ENCODE measurements at regions not wholly inside any gene's neighbourhood (a gene's known extent, or its start where the extent isn't known, plus 50 kb on each side); places are given as distances from the start of the nearest gene placed in this dataset.
"Not testable (repeated sequence)": the region's sequence is repeated elsewhere in the genome, so short reads cannot be mapped to it uniquely, and the experiment has no call there.

- H3K4me3 Mint-ChIP-seq, H3K4me1 Mint-ChIP-seq, ATAC-seq, H3K27me3 Mint-ChIP-seq, POLR2A ChIA-PET, DNase-seq, H3K36me3 Mint-ChIP-seq, H3K27ac Mint-ChIP-seq: not testable (repeated sequence)
- peaks cover 0 to 19% (median 13%) of the 10 kb centered on the region in 9 donors for H3K9me3 Mint-ChIP-seq
Measured at GRCh38 chr9:63784421-63784820, 1500.6 kb downstream of the FOXD4L5 start.

- H3K4me3 Mint-ChIP-seq, H3K27me3 Mint-ChIP-seq, H3K27ac Mint-ChIP-seq, DNase-seq, H3K4me1 Mint-ChIP-seq, POLR2A ChIA-PET, H3K36me3 Mint-ChIP-seq: not testable (repeated sequence)
- peak; percentile 25 to 33 for ATAC-seq
- H3K9me3 Mint-ChIP-seq = peaks cover 0 to 10% (median 4%) of the 10 kb centered on the region in 9 donors
Measured at GRCh38 chr9:63781817-63782439, 1503.1 kb downstream of the FOXD4L5 start.

GRCh38 chr9:63781390-63781789 lies 1503.6 kb downstream of the FOXD4L5 start:
- H3K9me3 Mint-ChIP-seq, H3K4me1 Mint-ChIP-seq, H3K36me3 Mint-ChIP-seq, H3K27ac Mint-ChIP-seq, H3K27me3 Mint-ChIP-seq, H3K4me3 Mint-ChIP-seq, POLR2A ChIA-PET: not testable (repeated sequence)
- DNase-seq = peak in 3 of 10 donors; percentile 19 to 61 (median 21)
- ATAC-seq = peak; percentile 100

GRCh38 chr9:63776220-63776619 lies 1508.8 kb downstream of the FOXD4L5 start:
- H3K27me3 Mint-ChIP-seq, ATAC-seq, H3K4me1 Mint-ChIP-seq, H3K4me3 Mint-ChIP-seq, H3K36me3 Mint-ChIP-seq, DNase-seq, POLR2A ChIA-PET, H3K27ac Mint-ChIP-seq: not testable (repeated sequence)
- H3K9me3 Mint-ChIP-seq = peaks cover 0 to 13% (median 0%) of the 10 kb centered on the region in 9 donors

GRCh38 chr9:63775092-63775426 lies 1510.0 kb downstream of the FOXD4L5 start:
- H3K27ac Mint-ChIP-seq, ATAC-seq, H3K4me3 Mint-ChIP-seq, DNase-seq, H3K36me3 Mint-ChIP-seq, POLR2A ChIA-PET, H3K27me3 Mint-ChIP-seq, H3K4me1 Mint-ChIP-seq: not testable (repeated sequence)
- H3K9me3 Mint-ChIP-seq = peaks cover 0 to 17% (median 0%) of the 10 kb centered on the region in 9 donors

- DNase-seq, H3K4me3 Mint-ChIP-seq, POLR2A ChIA-PET, H3K4me1 Mint-ChIP-seq, H3K36me3 Mint-ChIP-seq, H3K27me3 Mint-ChIP-seq, H3K27ac Mint-ChIP-seq, ATAC-seq: not testable (repeated sequence)
- H3K9me3 Mint-ChIP-seq = peaks cover 0 to 17% (median 0%) of the 10 kb centered on the region in 9 donors
Measured at GRCh38 chr9:63774369-63775091, 1510.5 kb downstream of the FOXD4L5 start.

DNA sequence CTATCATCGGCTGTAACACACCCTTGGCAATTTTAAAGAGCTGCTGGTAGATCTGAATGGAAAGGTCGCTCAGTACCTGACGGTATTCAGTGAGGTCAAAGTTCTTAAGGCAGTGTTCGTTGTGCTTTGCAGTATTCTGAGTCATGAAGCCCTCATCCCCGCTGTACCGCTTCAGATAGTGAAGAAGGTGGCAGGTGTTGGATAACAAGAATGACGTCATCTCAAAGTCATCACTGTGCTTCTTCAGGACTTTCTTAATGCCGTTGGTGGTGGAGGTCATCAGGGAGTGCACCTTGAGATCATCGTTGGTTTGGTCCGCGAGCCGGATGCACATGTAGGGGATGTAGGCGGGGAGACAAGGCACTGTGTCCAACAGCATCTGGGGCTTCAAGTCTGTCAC lies 1522.8 kb downstream of the FOXD4L5 start:
- DNase-seq, H3K4me1 Mint-ChIP-seq, H3K36me3 Mint-ChIP-seq, H3K27me3 Mint-ChIP-seq, ATAC-seq, H3K4me3 Mint-ChIP-seq, POLR2A ChIA-PET, H3K27ac Mint-ChIP-seq: not testable (repeated sequence)
- H3K9me3 Mint-ChIP-seq = peaks cover 0 to 13% (median 2%) of the 10 kb centered on the region in 9 donors

- H3K27ac Mint-ChIP-seq, ATAC-seq, H3K27me3 Mint-ChIP-seq, H3K4me1 Mint-ChIP-seq, H3K4me3 Mint-ChIP-seq, POLR2A ChIA-PET, H3K36me3 Mint-ChIP-seq, DNase-seq: not testable (repeated sequence)
- H3K9me3 Mint-ChIP-seq = peaks cover 0 to 11% (median 2%) of the 10 kb centered on the region in 9 donors
Measured at GRCh38 chr9:63729021-63729420, 1556.0 kb downstream of the FOXD4L5 start.

DNA sequence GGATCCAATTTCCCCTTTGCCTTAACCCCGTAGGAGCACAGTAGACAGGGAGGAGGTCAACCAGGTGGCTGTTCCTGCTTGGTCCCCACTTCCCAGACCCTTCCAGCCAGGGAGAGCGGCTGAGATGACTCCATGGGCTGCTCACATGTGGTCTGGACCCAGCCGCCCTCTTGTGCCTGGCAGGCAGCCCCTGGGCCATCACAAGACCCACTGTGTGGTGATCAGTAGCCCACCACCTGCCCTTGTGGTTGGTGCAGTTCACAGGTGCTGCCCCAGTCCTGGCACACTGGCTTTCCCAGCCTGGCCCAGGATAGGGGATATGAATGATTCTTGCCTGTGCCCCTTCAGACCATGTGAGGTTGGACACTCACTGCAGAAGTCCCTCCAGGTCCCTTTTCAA lies 1556.7 kb downstream of the FOXD4L5 start:
- DNase-seq = no peak
- H3K36me3 Mint-ChIP-seq = no peaks in the 10 kb centered on the region
- H3K9me3 Mint-ChIP-seq = peaks cover 0 to 11% (median 2%) of the 10 kb centered on the region in 9 donors
- H3K4me3 Mint-ChIP-seq = no peak overlapping the region
- POLR2A ChIA-PET = no interaction called here
- no peaks in the 10 kb centered on the region for H3K4me1 Mint-ChIP-seq
- H3K27ac Mint-ChIP-seq = no peak overlapping the region
- H3K27me3 Mint-ChIP-seq = peaks cover 0 to 2% (median 0%) of the 10 kb centered on the region in 5 donors
- ATAC-seq = no peak

- POLR2A ChIA-PET, ATAC-seq, H3K36me3 Mint-ChIP-seq, H3K4me1 Mint-ChIP-seq, H3K27ac Mint-ChIP-seq, H3K4me3 Mint-ChIP-seq, H3K27me3 Mint-ChIP-seq, DNase-seq: not testable (repeated sequence)
- H3K9me3 Mint-ChIP-seq = peaks cover 0 to 21% (median 1%) of the 10 kb centered on the region in 9 donors
Measured at GRCh38 chr9:63708285-63708684, 1576.7 kb downstream of the FOXD4L5 start.

DNA sequence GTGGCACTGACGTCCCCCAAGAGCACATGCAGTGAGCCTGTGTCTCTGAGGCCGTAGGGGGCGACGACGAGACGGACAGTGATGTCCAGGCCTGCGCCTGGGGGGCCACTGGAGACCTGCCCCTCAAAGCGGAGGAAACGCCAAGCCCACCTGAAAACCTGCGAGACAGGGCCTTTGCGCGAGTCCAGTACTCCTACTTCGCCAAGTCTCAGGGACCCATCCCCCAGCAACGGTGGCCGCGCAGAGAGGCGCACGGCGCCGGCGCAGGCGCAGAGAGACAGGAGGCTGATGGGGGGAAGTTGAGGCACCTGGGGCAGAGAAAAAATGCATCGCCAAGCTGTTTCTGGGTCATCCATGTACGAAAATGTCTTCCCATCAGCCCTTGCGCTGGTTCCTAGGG lies 1580.6 kb downstream of the FOXD4L5 start:
- POLR2A ChIA-PET = not testable (repeated sequence)

DNA sequence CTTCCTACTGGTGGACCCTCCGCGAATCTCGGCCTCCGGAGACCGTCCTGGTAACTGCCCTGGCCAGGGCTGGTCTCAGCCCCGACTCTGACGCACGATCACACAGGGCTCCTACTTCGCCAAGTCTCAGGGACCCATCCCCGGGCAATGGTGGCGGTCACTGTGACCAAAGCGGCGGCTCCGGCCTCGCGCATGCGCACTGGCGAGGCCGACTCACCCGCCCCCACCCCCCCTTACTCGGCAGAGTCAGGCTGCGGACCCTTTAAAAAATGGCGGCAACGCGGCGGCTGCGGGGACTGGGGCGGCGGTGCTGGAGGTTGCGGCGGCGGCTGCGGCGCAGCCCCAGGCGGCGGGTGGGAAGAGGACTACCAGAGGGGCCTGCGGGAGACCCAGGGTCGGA lies 1581.3 kb downstream of the FOXD4L5 start:
- H3K27me3 Mint-ChIP-seq, H3K4me1 Mint-ChIP-seq, H3K27ac Mint-ChIP-seq, POLR2A ChIA-PET, ATAC-seq, H3K4me3 Mint-ChIP-seq, H3K36me3 Mint-ChIP-seq: not testable (repeated sequence)
- peaks cover 0 to 28% (median 3%) of the 10 kb centered on the region in 9 donors for H3K9me3 Mint-ChIP-seq
- peak in 3 of 10 donors; percentile 1 to 38 (median 4) for DNase-seq

More for the DNA sequence above, 1580.6 kb downstream of the FOXD4L5 start:
- H3K27me3 Mint-ChIP-seq, H3K4me1 Mint-ChIP-seq, H3K27ac Mint-ChIP-seq, H3K4me3 Mint-ChIP-seq, H3K36me3 Mint-ChIP-seq, DNase-seq, ATAC-seq: not testable (repeated sequence)
- peaks cover 0 to 29% (median 3%) of the 10 kb centered on the region in 9 donors for H3K9me3 Mint-ChIP-seq

- POLR2A ChIA-PET, ATAC-seq, H3K27ac Mint-ChIP-seq: not testable (repeated sequence)
Measured at GRCh38 chr9:63703138-63703665, 1581.8 kb downstream of the FOXD4L5 start.

More at GRCh38 chr9:63703138-63703665, 1581.8 kb downstream of the FOXD4L5 start:
- not testable (repeated sequence) for H3K4me1 Mint-ChIP-seq, H3K27me3 Mint-ChIP-seq, DNase-seq, H3K36me3 Mint-ChIP-seq, H3K4me3 Mint-ChIP-seq
- peaks cover 0 to 25% (median 3%) of the 10 kb centered on the region in 9 donors for H3K9me3 Mint-ChIP-seq
